ENCODE measurements at regions not wholly inside any gene's neighbourhood (a gene's known extent, or its start where the extent isn't known, plus 50 kb on each side); places are given as distances from the start of the nearest gene placed in this dataset.
"Not testable (repeated sequence)": the region's sequence is repeated elsewhere in the genome, so short reads cannot be mapped to it uniquely, and the experiment has no call there.

DNA sequence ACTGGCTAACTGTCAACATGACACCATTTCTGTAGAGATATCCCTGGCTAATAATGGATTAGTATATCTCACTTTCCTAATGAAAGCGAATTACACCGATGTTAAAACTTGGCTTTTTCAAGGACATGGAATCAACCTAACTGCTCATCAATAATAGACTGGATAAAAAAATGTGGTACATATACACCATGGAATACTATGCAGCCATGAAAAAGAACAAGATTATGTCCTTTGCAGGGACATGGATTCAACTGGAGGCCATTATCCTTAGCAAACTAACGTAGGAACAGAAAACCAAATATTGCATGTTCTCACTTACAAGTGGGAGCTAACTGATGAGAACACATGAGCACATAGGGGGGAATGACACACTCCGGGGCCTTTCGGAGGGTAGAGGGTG, 62.6 kb downstream of the ZIC1 start:
- DNase-seq (ENCODE audit: low spot score) (no peak), ATAC-seq (no peak)

DNA sequence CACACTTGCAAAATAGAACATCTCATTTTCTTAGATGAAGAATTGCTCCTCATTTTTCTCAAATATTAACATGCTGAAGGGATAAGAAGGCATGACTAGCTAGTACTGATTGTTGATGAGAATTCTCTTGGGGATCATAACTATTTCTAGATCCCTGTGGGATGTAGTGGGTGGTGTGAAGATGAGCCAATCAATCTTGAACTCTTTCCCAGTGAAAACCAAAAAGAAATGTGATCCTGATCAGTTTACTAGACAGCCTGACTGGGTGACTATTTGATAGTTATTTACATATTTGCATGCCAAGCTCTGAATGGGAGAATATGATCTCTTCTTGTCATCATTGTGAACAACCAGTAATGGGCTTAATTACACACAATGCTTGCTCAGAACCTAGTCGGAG, 63.7 kb downstream of the ZIC1 start:
- ATAC-seq (no peak), DNase-seq (ENCODE audit: low spot score) (no peak)

DNA sequence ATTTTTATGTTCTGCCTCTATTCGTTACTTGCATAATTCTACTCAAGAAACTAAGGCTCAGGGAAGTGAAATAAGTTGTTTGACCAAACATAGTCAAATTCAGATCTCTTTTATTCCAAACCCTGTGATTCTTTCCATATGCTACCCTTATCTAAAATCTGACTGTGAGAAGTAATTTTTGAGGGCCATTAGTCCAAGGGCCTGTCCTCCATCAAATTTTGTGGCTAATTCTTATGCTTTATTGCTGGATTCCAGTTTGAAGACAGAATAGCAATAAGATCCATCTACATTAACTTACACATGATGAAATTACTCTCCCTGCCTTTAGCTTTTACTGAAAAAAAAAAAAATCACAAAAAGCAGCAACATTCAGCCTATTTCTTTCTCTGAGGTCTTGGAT, 74.0 kb downstream of the ZIC1 start:
- ATAC-seq (no peak), DNase-seq (ENCODE audit: low spot score) (no peak)

DNA sequence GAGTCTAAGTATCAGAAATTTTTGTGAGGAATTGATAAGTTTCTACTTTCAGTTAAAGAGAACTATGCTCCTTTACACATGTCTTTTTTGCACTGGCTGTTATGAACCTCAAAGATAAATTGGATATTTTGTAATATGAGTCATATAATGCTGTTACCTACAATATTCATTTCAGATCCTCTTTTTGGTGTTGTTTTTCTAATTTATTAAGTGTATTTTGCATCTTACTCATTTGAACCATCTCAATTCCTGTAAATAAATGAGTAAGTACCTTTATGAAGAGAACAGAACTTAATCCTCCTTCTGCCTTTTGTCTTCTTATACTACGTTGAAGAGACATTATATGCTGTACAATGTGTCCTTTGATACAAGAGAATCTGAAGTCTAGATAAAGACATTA, 74.4 kb downstream of the ZIC1 start:
- no peak for ATAC-seq

DNA sequence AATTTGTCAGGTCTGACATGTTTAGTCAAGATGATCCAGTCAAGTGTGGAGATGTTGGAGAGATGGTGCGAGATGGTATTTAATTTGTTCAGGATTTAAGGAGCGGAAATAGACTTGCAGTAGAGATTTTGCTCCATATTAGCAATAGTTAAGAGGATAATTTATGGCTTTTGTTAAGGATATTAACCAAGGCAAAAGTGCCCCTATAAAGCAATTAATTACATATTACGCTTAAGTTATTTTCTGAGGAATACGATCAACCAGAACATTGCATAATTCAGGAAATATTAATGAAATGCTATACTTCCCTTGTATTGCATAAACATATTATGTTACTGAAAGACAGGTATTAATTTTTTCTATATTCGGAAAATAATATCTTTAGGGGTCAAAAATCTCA, 83.9 kb downstream of the ZIC1 start:
- ATAC-seq, result no peak
- no peak for DNase-seq (ENCODE audit: low spot score)

More for the DNA sequence above, 74.4 kb downstream of the ZIC1 start:
- DNase-seq (ENCODE audit: low spot score), result no peak

DNA sequence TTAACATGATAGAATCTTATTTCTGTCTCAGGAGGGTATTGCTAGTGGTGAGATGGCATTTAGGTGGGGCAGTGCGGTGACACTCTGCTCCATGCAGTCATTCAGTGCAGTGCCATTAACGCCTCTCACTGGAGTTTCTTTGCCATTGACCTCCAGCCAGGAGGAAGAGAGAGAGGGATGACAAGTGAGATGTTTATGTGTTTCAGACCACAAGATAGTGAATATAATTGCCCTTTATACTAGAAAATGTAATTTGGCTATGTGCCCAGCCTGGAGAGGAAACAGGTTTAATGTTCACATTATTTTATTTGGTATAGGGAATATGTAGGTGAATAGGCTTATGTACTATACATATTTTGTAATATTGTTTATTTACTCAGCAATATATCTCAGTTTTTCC, 84.5 kb downstream of the ZIC1 start:
- no peak for ATAC-seq
- DNase-seq (ENCODE audit: low spot score), result no peak

DNA sequence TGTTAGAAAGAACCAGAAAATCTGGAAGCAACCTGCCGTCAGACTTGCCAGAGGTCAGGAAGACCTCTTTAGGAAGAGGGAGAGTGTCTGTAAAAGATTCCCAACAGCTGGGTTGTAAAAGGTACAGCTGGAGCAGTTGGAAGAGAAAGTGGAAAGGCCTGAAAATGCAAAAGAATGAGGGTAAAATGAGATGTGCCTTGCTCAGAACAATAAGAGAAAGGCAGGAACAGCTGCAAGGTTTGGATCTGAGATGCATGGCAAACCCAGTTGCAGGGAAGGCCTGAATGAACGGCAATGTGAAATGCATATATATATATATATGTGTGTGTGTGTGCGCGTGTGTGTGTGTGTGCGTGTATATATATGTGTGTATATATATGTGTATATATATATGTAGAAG, 88.1 kb downstream of the ZIC1 start:
- no peak for DNase-seq (ENCODE audit: low spot score)
- no peak for ATAC-seq

DNA sequence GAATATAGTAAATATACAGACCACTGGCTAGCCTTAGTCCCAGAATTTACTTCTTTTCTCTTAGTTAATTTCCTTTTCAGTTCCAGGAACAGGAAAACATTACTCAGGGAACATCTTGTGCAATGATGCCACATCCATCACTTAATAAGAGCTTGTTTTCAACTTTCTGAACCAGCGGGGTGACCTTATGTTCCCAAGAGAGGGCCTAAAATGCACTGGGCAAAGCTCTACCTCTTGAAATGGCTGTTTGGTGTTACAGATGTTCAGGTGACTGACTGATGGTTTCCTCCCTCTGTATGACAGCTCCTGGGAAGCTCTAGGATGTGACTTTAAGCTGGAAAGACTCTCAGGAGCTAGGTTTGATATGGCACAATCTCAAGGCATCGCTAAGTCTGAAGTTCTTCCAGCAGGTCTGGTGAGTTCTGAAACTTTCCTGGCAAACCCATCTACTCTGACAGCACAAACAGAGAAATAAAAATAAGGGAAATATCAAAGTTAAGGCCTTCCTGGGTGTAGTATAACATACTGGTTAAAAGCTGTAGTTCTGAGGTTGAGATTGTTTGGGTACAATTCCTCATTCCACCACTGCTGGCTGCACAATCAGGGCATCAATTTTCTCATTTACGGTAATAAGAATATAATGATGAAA, 98.6 kb downstream of the ZIC1 start:
- no peak for ATAC-seq
- DNase-seq (ENCODE audit: low spot score), result no peak

DNA sequence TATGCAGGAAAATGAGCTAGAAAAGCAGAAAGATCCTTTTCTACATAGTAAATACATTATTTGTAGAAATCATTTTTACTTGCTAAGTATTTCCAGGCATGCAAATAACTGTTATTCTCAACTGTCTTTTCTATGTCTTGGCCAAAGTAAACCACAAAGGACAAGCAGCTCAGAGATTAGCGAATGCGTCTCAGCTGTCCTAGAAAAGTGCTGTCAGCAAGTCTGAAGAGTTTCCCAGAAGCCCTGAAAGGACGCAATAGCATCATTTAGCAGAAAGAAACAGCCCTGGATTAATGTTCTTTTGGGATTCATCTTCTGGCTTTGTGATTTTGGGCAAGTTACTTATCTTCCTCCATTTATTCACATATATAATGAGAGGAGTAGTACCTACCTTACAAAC, 100.3 kb downstream of the ZIC1 start:
- no peak for DNase-seq (ENCODE audit: low spot score)
- ATAC-seq, result no peak

DNA sequence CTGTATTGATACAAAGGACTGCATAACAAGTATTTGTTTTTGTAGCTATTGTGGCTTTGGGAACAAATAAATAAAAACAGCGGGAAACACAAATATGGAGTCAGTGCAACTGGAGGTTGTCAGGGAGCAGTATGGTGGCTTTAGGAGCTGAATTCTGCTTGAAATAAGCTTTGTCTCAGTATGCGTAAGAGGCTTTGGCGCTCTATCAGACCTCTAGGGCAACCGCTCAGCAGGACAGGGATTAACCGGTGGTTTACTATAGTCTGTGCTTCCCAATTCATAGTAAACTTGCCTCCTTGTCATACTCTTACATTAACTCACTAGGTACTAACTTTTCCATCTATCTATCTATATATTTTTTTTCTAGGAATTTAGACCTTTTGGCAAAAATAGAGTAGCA, 104.6 kb downstream of the ZIC1 start:
- ATAC-seq (no peak), DNase-seq (ENCODE audit: low spot score) (no peak)

DNA sequence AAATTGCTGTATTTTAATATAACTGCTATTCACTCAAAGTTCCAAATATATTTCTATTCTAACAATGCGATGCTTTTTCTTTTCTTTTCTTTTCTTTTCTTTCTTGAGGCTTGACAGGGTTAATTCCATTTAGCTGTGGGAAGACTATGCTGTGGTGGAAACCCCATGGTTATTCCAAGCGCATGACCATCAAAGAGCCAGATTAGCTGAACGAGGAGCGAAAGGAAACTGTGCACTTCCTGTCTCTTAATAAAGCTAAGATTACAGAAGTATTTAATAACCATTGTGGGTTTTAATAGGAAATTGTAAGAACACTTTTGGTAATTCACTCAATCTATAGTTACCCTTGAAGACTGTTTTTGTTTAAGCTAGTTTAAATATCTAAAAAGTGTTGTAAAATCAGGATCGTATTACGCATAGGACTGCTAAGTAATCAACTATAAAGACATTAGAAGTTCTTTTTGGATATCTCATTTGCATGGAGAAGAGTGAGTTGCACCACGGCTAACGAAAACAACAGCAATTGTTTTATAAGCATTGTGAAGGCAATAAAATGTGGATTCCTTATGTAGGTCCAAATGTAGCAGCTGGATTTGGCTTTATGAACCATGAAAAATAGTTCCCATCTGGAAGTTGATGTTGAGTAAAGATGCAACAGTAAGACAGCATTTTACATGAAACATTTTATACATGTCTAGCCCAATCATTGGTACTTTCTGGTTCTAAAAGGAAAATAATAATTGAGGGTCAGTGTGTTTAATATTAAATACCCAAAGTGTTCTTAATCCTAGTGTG, 105.4 kb downstream of the ZIC1 start:
- no peak for DNase-seq (ENCODE audit: low spot score)
- no peak for ATAC-seq

DNA sequence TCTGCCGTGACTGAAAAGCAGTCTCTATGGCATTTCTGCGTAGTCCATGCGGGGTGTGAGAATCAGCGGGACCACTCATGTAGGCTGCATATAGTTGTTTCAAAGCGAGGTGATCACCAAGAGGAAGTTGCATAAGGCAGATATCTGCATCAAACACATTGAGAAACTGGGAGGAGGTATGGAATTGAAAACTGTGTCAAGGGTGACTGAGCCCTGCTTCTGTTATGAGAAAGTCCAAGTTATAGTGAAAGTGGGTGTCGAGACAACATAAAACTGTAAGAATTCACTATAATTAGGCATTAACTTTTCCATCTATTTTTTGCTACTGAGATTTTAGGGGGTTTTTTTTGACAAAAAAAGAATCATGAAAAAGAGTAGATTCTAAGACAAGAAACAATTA, 109.3 kb downstream of the ZIC1 start:
- ATAC-seq (no peak), DNase-seq (ENCODE audit: low spot score) (no peak)

DNA sequence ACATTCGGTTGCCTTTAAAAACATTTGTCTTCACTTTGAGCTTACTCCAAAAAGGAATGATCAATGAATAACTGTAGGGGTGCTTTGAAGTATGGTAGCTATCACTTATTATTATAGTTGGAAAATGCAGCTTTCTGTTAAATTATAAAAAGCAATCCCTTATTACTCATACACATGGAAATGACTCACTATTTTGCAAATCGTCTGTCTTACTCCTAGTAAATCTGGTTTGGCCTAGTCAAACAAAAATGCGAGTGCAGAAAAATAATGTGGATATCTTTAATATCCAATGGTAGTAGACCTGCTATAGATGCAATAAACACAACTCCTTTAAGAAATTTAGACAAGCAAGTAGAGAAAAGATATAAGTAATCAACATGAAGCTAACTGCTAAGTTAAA, 112.5 kb downstream of the ZIC1 start:
- no peak for DNase-seq (ENCODE audit: low spot score)
- no peak for ATAC-seq

DNA sequence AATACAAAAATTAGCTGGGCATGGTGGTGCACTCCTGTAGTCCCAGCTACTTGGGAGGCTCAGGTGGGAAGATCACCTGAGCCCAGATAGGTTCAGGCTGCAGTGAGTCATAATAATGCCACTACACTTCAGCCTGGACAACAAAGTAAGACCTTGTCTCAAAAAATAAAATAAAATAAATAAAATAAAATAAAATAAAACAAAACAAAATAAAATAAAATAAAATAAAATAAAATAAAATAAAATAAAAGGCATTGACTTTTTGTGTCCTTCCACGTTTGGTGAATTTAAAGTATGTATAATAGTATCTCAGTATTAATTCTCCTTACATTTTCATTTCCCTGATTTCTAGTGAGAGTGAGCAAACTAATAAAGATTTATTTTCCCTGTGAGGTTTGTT, 113.6 kb downstream of the ZIC1 start:
- not testable (repeated sequence) for ATAC-seq; DNase-seq (ENCODE audit: low spot score)

DNA sequence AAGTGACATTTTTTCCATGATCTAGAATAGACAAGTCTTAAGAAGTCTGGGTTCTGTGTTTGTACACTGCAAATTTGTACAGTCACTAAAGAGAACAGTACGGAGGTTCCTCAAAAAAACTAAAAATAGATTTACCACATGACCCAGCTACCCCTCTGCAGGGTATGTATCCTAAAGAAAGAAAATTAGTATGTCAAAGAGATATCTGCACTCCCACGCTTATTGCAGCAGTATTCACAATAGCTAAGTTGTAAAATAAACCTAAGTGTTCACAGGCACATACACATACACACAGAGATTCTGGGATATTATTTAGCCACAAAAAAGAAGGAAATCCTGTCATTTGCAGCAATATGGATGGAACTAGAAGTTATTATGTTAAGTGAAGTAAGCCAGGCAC, 120.4 kb downstream of the ZIC1 start:
- no peak for DNase-seq (ENCODE audit: low spot score)
- no peak for ATAC-seq

DNA sequence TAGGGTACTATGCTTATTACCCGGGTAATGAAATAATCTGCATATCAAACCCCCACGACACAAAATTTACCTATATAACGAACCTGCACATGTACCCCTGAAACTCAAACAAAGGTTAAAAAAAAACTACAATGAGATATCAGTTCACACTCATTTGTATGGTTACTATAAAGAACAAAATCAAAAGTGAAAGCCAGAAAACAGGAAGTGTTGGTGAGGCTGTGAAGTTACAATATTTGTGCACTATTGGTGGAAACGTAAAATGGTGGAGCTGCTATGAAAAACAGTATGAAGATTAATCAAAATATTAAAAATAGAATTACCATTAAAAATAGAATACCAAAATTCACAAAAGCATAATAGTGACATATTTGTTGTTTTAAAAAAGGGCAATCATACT, 128.9 kb downstream of the ZIC1 start:
- DNase-seq (ENCODE audit: low spot score), result no peak
- no peak for ATAC-seq

DNA sequence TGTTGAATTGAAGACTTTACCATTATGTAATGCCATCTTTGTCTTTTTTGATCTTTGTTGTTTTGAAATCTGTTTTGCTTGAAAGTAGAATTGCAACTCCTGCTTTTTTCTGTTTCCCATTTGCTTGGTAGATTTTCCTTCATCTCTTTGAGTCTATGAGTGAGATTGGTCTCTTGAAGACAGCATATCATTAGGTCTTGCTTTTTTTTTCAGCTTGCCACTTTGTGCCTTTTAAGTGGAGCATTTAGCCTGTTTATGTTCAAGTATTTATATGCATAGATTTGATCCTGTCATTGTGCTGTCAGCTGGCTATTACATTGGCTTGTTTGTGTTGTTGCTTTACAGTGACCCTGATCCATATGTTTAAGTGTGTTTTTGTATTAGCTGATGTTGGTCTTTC, 131.8 kb downstream of the ZIC1 start:
- ATAC-seq (no peak), DNase-seq (ENCODE audit: low spot score) (no peak)

DNA sequence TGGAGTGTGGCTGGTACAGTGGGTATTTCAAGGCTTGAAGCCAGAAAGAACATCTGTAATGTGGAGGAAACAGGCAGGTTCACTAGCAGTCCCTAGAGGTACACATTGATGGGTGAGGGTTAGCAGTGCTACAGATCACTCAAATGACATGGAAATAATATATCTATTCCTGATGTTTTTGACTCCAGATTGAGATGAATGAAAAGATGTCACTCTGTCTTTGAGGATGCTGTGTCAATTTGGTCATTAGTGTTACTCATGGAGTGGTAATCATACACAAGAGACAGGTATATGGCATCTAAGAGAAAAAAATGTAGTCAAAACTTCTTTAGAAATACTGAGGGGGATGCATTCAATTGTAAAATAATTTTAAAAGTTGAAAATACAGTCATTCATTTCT, 135.1 kb downstream of the ZIC1 start:
- no peak for ATAC-seq
- DNase-seq (ENCODE audit: low spot score), result no peak

DNA sequence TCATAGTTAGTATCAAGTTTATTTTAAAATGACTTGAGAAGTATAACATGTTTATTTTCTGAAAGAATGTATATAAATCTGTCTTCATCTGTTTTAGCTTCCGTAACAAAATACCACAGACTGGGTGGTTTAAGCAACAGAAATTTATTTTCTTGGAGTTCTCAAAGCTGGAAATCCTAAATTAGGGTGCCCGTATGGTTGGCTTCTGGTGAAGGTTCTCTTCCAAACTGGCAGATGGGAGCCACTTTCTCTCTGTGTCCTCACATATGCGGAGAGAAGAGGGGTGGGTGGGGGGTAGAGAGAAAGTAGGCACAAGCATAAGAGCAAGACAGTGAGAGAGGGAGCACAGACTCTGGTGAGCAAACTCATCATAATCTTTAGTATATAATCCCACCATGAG, 142.3 kb downstream of the ZIC1 start:
- no peak for ATAC-seq
- DNase-seq (ENCODE audit: low spot score), result no peak

DNA sequence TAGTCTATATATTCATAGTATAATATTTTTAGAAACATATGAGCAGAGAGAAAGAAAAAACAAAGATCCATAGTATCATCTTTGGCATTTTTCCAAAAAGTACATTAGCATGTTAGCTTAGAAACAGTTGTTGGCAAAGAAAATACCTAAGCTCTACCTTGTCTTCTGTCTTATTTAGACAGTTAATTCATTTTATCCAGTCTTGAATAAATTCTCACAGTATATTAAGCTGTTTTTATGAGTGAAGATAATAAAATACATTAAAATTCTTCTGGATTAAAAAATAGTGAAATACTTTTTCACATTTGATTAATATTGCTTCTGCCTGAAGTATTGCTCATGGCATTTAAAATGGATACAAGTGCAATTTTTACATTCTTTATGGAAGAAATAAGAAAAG, 145.2 kb downstream of the ZIC1 start:
- ATAC-seq (no peak), DNase-seq (ENCODE audit: low spot score) (no peak)

DNA sequence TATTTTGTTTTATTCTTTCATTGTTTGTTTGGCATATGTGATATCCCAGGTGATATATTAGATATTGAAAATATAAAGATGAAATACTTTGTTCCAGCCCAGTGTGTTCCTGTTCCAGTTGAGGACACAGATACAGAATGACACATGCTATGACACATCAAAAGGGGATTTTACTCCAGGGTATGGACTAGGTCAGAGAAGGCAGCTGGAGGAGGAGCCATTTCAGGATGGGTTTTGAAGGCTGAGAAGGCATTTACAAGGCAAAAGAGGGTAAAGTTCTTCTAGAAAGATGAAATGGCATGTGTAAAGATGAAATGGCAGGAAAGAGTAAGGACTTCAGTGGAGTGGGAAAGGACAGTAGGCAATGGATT, 163.8 kb downstream of the ZIC1 start:
- no peak for DNase-seq (ENCODE audit: low spot score)
- no peak for ATAC-seq

DNA sequence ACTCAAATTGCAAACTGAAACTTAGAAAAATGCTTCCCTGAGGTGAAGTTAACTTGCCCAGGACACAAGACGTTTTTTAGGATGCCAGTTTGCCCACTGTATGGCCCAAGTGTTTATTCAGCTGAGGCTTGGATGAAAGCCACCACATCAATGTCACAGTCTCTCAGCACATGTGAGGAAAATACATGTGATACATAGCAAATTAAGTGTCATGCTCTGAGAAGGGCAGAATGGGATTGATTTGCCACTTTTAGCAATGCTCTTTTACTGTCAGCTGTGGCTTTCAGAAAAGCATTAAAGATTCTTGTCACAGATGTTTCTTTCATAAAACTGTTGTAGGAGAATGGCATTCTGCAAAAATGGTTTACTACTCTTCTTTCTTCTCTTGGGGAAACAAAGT, 165.5 kb downstream of the ZIC1 start:
- ATAC-seq, result no peak
- DNase-seq (ENCODE audit: low spot score), result no peak

DNA sequence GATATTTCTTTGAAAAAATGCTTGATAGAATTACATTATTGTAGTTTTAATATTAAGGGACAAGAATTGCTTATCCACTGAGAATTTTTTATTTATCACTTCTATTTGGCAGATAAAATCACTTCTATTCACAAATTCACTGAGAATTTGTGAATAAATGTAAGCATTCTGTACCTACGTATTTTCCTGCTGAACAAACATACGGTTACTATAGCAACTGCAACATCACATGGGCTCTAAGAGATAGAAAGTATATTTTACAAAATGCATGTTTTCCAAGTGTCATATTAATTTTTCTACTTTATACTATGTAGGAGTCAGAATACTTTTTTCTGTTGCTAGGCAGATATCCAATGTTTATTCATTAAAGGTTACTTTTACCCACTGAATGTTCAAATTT, 166.2 kb downstream of the ZIC1 start:
- ATAC-seq, result no peak
- DNase-seq (ENCODE audit: low spot score), result no peak
